PFSK-1 (cell line): ENCODE measurements at regions not wholly inside any gene's neighbourhood (a gene's known extent, or its start where the extent isn't known, plus 50 kb on each side); places are given as distances from the start of the nearest gene placed in this dataset.

Experiments
- FOXP2 ChIP-seq: optimal IDR thresholded peaks from 2 replicates; pipeline ENCODE3; 2011; ENCODE audit warnings: borderline replicate concordance, control low read depth, inconsistent platforms; ENCODE audit not compliant: insufficient read depth; ENCODE audit errors: extremely low read length, extremely low read depth
- POLR2AphosphoS5 ChIP-seq: IDR thresholded peaks from 2 replicates; pipeline ENCODE4 v1.6.1; 2012; ENCODE audit warnings: low read depth, mild to moderate bottlenecking, control low read depth, low read length, moderate library complexity
- REST ChIP-seq, 2 experiments: IDR thresholded peaks; 2 replicates each; pipeline versions ENCODE4 v1.6.1 to v1.8.0; 2011 to 2012; ENCODE audit warnings: low read depth in 2 of 2, low read length in 2 of 2, control low read depth in 1 of 2, inconsistent platforms in 1 of 2, mild to moderate bottlenecking in 1 of 2, moderate library complexity in 1 of 2; ENCODE audit not compliant: insufficient read depth in 1 of 2
- SIN3A ChIP-seq: IDR thresholded peaks from 2 replicates; pipeline ENCODE4 v1.6.1; 2012; ENCODE audit warnings: mild to moderate bottlenecking, low read length, moderate library complexity, borderline replicate concordance; ENCODE audit not compliant: insufficient read depth
- TAF1 ChIP-seq: IDR thresholded peaks from 2 replicates; pipeline ENCODE4 v1.6.1; 2012; ENCODE audit warnings: low read length, control low read depth, borderline replicate concordance; ENCODE audit not compliant: insufficient read depth

GRCh38 chr5:87125766-87126165, 141.9 kb upstream of the RASA1 start:
- TF ChIP-seq TAF1 (no peak), REST (IDR thresholded peaks at IDR 0.05; ENCODE audit: insufficient read depth in 1 of 2, low read depth in 2 of 2, low read length in 2 of 2) (no peak), SIN3A (no peak), POLR2AphosphoS5 (no peak), FOXP2 (no peak)

GRCh38 chr5:87126869-87127268, 140.8 kb upstream of the RASA1 start:
- TF ChIP-seq TAF1 (no peak), SIN3A (no peak), FOXP2 (no peak), REST (IDR thresholded peaks at IDR 0.05; ENCODE audit: insufficient read depth in 1 of 2, low read depth in 2 of 2, low read length in 2 of 2) (no peak), POLR2AphosphoS5 (no peak)

- TF ChIP-seq FOXP2 (no peak), POLR2AphosphoS5 (no peak), REST (IDR thresholded peaks at IDR 0.05; ENCODE audit: insufficient read depth in 1 of 2, low read depth in 2 of 2, low read length in 2 of 2) (no peak), TAF1 (no peak), SIN3A (no peak)
These were observed 140.3 kb upstream of the RASA1 start for GRCh38 chr5:87127426-87127825.

GRCh38 chr5:87127956-87128687, 139.6 kb upstream of the RASA1 start:
- TF ChIP-seq FOXP2 = no peak
- TF ChIP-seq REST (IDR thresholded peaks at IDR 0.05; ENCODE audit: insufficient read depth in 1 of 2, low read depth in 2 of 2, low read length in 2 of 2) = no peak
- TF ChIP-seq TAF1 = no peak
- no peak for TF ChIP-seq SIN3A
